GM21526 (cell line): ENCODE measurements at regions not wholly inside any gene's neighbourhood (a gene's known extent, or its start where the extent isn't known, plus 50 kb on each side); places are given as distances from the start of the nearest gene placed in this dataset.

Experiments
- ATAC-seq: cut with Tn5 transposase; IDR thresholded peaks from one replicate; pipeline ENCODE4 v1.9.1; 2021; ENCODE audit warnings: moderate library complexity; ENCODE audit not compliant: unreplicated experiment, low FRiP score

- ATAC-seq: no peak
Measured at GRCh38 chr10:113399065-113399464, 153.8 kb upstream of the HABP2 start.

GRCh38 chr10:113402602-113403001 lies 150.3 kb upstream of the HABP2 start:
- no peak for ATAC-seq

- ATAC-seq: no peak
Measured at GRCh38 chr10:113407218-113407617, 145.6 kb upstream of the HABP2 start.

- no peak for ATAC-seq
Measured at GRCh38 chr10:113409175-113409574, 143.7 kb upstream of the HABP2 start.

- no peak for ATAC-seq
Measured at GRCh38 chr10:113410618-113411017, 142.2 kb upstream of the HABP2 start.

GRCh38 chr10:113411456-113411855 lies 141.4 kb upstream of the HABP2 start:
- ATAC-seq: no peak

GRCh38 chr10:113412161-113412560 lies 140.7 kb upstream of the HABP2 start:
- ATAC-seq: no peak

- ATAC-seq: no peak
Measured at GRCh38 chr10:113414543-113414942, 138.3 kb upstream of the HABP2 start.

GRCh38 chr10:113415246-113415645 lies 137.6 kb upstream of the HABP2 start:
- no peak for ATAC-seq

GRCh38 chr10:113420057-113420732 lies 132.7 kb upstream of the HABP2 start:
- no peak for ATAC-seq

GRCh38 chr10:113420733-113421675 lies 131.8 kb upstream of the HABP2 start:
- ATAC-seq: no peak

- no peak for ATAC-seq
Measured at GRCh38 chr10:113422371-113422770, 130.5 kb upstream of the HABP2 start.

- ATAC-seq: no peak
Measured at GRCh38 chr10:113423981-113424721, 128.7 kb upstream of the HABP2 start.

GRCh38 chr10:113425008-113425407 lies 127.8 kb upstream of the HABP2 start:
- no peak for ATAC-seq

- no peak for ATAC-seq
Measured at GRCh38 chr10:113425541-113425951, 127.3 kb upstream of the HABP2 start.

GRCh38 chr10:113426181-113426877 lies 126.5 kb upstream of the HABP2 start:
- ATAC-seq: no peak

- no peak for ATAC-seq
Measured at GRCh38 chr10:113427236-113427735, 125.6 kb upstream of the HABP2 start.

GRCh38 chr10:113427811-113428558 lies 124.9 kb upstream of the HABP2 start:
- no peak for ATAC-seq

GRCh38 chr10:113430634-113431397 lies 122.0 kb upstream of the HABP2 start:
- no peak for ATAC-seq
